ENCODE measurements at regions not wholly inside any gene's neighbourhood (a gene's known extent, or its start where the extent isn't known, plus 50 kb on each side); places are given as distances from the start of the nearest gene placed in this dataset.

DNA sequence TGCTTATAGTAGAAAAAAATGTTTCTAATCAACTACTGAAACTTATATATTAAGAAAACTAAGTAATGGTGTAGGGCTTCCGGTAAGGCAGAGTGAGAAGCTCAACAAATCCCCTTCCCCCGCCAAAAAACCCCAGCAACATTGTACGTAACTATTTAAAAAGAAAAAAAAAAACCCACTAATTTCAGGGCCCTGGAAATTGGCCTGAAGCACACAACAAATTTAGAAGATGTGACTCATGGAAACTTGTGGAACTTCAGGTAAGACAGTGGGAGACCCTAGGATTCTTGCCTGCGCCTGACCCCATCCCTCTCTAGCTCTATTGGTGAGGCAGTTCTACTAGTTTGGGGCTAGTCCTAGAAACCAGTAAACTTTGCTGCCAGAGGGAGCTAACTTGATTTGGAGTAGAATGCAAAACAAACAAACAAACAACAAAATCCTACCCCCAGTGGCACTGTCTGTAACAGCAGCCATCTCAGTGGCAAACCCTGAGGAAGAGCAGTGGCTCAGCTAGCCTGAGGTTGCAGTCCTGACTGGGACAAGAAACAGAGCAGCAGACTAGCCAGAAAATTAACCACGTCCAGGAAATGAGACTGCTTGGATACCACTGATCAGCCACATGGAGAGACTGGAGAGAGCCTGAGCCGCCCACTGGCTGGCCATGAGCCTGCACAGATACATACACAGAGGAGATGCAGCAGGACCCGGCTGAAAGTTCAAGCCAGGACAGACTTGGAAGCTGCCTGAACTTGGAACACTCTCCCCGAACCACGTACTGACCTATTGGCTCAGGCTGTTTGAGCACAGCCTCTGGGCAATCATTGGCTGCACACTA lies 135.1 kb downstream of the TBXT start:
- no peak overlapping the region for H3K4me3 Mint-ChIP-seq
- H3K27ac Mint-ChIP-seq, result no peak overlapping the region
- H3K27me3 Mint-ChIP-seq, result no peaks in the 10 kb centered on the region
- no peak for DNase-seq
- H3K9me3 Mint-ChIP-seq, result peaks cover 5% of the 10 kb centered on the region
- H3K36me3 Mint-ChIP-seq (ENCODE audit: low read depth), result no peaks in the 10 kb centered on the region
- H3K4me1 Mint-ChIP-seq (ENCODE audit: low read depth), result no peaks in the 10 kb centered on the region

DNA sequence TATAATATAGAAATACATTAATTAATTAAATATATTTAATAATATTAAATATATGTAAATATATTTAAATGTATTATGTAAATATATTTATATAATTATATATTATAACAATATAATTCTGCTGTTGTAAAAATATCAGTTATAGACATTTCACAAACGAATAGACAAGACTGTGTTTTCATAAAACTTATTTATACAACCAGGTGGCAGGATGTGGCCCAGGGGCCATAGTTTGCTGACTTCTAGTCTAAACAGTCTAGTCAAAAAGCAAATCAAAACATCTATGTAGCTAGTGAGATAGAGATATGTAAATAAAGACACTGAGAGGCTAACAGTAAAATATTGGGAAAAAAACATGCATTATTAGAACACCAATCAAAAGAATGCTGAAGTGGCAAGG lies 136.4 kb downstream of the TBXT start:
- no peak overlapping the region for H3K4me3 Mint-ChIP-seq
- DNase-seq, result no peak

GRCh38 chr6:166029506-166029905 lies 138.1 kb downstream of the TBXT start:
- no peaks in the 10 kb centered on the region for H3K27me3 Mint-ChIP-seq
- no peaks in the 10 kb centered on the region for H3K36me3 Mint-ChIP-seq (ENCODE audit: low read depth)
- H3K4me1 Mint-ChIP-seq (ENCODE audit: low read depth), result no peaks in the 10 kb centered on the region
- H3K27ac Mint-ChIP-seq, result no peak overlapping the region
- DNase-seq, result no peak
- H3K4me3 Mint-ChIP-seq, result no peak overlapping the region
- peaks cover 2% of the 10 kb centered on the region for H3K9me3 Mint-ChIP-seq

More for the DNA sequence above, 136.4 kb downstream of the TBXT start:
- peaks cover 2% of the 10 kb centered on the region for H3K9me3 Mint-ChIP-seq
- no peaks in the 10 kb centered on the region for H3K4me1 Mint-ChIP-seq (ENCODE audit: low read depth)
- H3K27me3 Mint-ChIP-seq, result no peaks in the 10 kb centered on the region
- no peaks in the 10 kb centered on the region for H3K36me3 Mint-ChIP-seq (ENCODE audit: low read depth)
- no peak overlapping the region for H3K27ac Mint-ChIP-seq

- Mint-ChIP-seq H3K9me3 (peaks cover 2% of the 10 kb centered on the region), H3K36me3 (ENCODE audit: low read depth) (no peaks in the 10 kb centered on the region), H3K4me1 (ENCODE audit: low read depth) (no peaks in the 10 kb centered on the region), H3K27ac (no peak overlapping the region), H3K27me3 (no peaks in the 10 kb centered on the region), H3K4me3 (no peak overlapping the region)
- no peak for DNase-seq
Observed at GRCh38 chr6:166027761-166028160, 139.9 kb downstream of the TBXT start.

- Mint-ChIP-seq H3K36me3 (ENCODE audit: low read depth) (no peaks in the 10 kb centered on the region), H3K9me3 (no peaks in the 10 kb centered on the region), H3K27me3 (no peaks in the 10 kb centered on the region), H3K4me1 (ENCODE audit: low read depth) (no peaks in the 10 kb centered on the region), H3K4me3 (no peak overlapping the region), H3K27ac (no peak overlapping the region)
- no peak for DNase-seq
Observed at GRCh38 chr6:166026586-166027126, 141.0 kb downstream of the TBXT start.

GRCh38 chr6:166025149-166025898 lies 142.3 kb downstream of the TBXT start:
- Mint-ChIP-seq H3K4me1 (ENCODE audit: low read depth) (no peaks in the 10 kb centered on the region), H3K27ac (no peak overlapping the region), H3K27me3 (peaks cover 3% of the 10 kb centered on the region), H3K4me3 (no peak overlapping the region), H3K9me3 (peaks cover 4% of the 10 kb centered on the region), H3K36me3 (ENCODE audit: low read depth) (no peaks in the 10 kb centered on the region)
- DNase-seq, result no peak

DNA sequence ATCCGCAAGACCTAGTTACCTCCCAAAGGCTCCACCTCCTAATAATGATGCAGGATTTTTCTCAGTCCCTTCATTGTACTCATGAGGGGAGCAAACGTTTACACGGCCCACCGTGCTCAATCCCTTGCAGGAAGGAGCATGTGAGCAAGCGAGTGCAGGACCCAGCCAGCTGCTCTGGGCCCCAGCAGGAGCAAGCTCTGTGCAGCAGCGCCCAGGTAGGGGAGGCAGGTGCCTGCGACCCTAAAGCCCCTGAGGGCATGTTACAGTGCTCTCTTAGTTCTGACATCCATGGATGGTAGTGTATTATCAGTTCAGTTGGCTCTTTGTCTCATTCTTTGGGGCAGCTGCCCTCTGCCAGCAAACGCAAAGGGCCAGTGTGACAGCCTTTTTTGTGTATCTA lies 143.4 kb downstream of the TBXT start:
- H3K9me3 Mint-ChIP-seq, result peaks cover 4% of the 10 kb centered on the region
- H3K36me3 Mint-ChIP-seq (ENCODE audit: low read depth), result no peaks in the 10 kb centered on the region
- no peak for DNase-seq
- H3K27ac Mint-ChIP-seq, result no peak overlapping the region
- H3K27me3 Mint-ChIP-seq, result peaks cover 7% of the 10 kb centered on the region
- no peak overlapping the region for H3K4me3 Mint-ChIP-seq
- no peaks in the 10 kb centered on the region for H3K4me1 Mint-ChIP-seq (ENCODE audit: low read depth)

DNA sequence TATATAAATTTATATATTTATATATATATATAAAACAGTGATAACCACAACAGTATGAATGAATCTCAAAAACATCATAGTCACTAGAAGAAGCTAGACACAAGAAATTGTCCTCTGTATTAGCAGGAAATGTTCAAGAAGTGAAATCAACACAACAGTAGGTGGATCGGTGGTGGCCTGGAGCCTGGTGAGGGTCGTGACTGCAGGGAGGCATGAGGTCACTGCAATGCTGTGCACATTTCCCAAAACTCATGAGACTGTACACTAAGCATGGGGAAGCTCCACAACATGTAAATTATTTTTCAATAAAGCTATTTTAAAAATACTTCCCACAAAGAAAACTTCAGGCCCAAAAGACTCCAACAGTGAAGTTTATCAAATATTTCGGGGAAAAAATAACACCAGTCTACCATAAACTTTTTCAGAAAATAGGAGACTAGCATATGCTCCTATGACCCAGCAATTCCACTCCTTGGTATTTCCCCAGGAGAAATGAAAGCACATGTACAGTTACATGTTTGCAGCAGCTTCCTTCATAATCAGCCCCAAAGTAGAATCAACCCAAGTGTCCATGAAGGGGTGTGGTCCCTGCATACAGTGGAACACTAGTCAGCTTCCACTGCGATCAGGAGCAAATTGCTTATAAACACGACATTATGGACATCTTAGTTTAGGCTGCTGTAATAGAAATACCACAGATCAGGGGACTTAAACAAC lies 144.2 kb downstream of the TBXT start:
- H3K36me3 Mint-ChIP-seq (ENCODE audit: low read depth), result no peaks in the 10 kb centered on the region
- no peak overlapping the region for H3K4me3 Mint-ChIP-seq
- no peak overlapping the region for H3K27ac Mint-ChIP-seq
- H3K9me3 Mint-ChIP-seq, result peaks cover 4% of the 10 kb centered on the region
- no peak for DNase-seq
- H3K4me1 Mint-ChIP-seq (ENCODE audit: low read depth), result no peaks in the 10 kb centered on the region
- H3K27me3 Mint-ChIP-seq, result peaks cover 7% of the 10 kb centered on the region

DNA sequence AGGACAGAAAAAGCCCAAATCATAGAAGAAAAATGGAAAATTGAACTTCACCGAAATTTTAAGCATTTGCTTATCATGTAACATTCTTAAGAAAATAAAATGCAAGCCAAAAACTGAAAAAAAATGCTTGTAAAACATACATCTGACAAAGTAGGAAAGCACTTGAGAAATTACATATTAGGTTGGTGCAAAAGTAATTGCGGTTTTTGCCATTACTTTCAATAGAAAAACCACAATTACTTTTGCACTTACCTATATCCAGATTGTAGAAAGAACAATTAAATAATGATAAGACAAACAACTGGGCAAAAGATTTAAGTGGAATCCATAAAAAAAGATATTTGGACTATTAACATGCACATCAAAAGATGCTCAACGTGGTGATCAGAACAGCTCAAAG lies 146.2 kb downstream of the TBXT start:
- H3K36me3 Mint-ChIP-seq (ENCODE audit: low read depth), result no peaks in the 10 kb centered on the region
- DNase-seq, result no peak
- H3K4me1 Mint-ChIP-seq (ENCODE audit: low read depth), result no peaks in the 10 kb centered on the region
- H3K9me3 Mint-ChIP-seq, result peaks cover 15% of the 10 kb centered on the region
- H3K27me3 Mint-ChIP-seq, result peaks cover 7% of the 10 kb centered on the region
- H3K4me3 Mint-ChIP-seq, result no peak overlapping the region
- H3K27ac Mint-ChIP-seq, result no peak overlapping the region

DNA sequence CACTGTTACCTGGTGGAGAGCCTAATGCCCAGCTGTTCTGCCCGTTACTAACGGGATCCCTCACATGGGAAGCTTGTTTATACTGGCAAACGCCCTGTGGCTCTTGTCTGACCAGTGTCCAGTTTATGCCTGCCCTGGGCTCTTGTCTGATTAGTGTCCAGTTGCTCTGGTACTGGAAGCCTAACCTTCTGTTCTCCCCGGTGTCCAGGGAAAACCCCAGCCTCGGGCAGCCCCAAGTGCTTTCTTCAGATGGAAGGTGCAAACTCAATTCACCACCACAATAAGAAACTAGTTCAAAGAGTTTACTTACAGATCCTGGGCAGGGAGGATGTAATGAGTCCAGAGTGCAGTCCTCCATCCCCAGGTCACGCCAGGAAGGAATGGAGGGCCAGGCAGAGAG lies 148.4 kb downstream of the TBXT start:
- H3K36me3 Mint-ChIP-seq (ENCODE audit: low read depth), result no peaks in the 10 kb centered on the region
- peaks cover 18% of the 10 kb centered on the region for H3K9me3 Mint-ChIP-seq
- DNase-seq, result no peak
- no peaks in the 10 kb centered on the region for H3K4me1 Mint-ChIP-seq (ENCODE audit: low read depth)
- H3K27me3 Mint-ChIP-seq, result peaks cover 7% of the 10 kb centered on the region
- H3K4me3 Mint-ChIP-seq, result no peak overlapping the region
- no peak overlapping the region for H3K27ac Mint-ChIP-seq

- no peaks in the 10 kb centered on the region for H3K4me1 Mint-ChIP-seq (ENCODE audit: low read depth)
- no peaks in the 10 kb centered on the region for H3K36me3 Mint-ChIP-seq (ENCODE audit: low read depth)
- H3K27ac Mint-ChIP-seq, result no peak overlapping the region
- H3K9me3 Mint-ChIP-seq, result peaks cover 18% of the 10 kb centered on the region
- H3K27me3 Mint-ChIP-seq, result peaks cover 12% of the 10 kb centered on the region
- no peak overlapping the region for H3K4me3 Mint-ChIP-seq
- DNase-seq, result no peak
Observed at GRCh38 chr6:166017032-166017635, 150.5 kb downstream of the TBXT start.

- no peaks in the 10 kb centered on the region for H3K4me1 Mint-ChIP-seq (ENCODE audit: low read depth)
- H3K36me3 Mint-ChIP-seq (ENCODE audit: low read depth), result no peaks in the 10 kb centered on the region
- peaks cover 27% of the 10 kb centered on the region for H3K27me3 Mint-ChIP-seq
- H3K27ac Mint-ChIP-seq, result no peak overlapping the region
- peaks cover 14% of the 10 kb centered on the region for H3K9me3 Mint-ChIP-seq
- DNase-seq, result no peak
- no peak overlapping the region for H3K4me3 Mint-ChIP-seq
Observed at GRCh38 chr6:166014966-166015365, 152.7 kb downstream of the TBXT start.

GRCh38 chr6:166010136-166010960 lies 157.3 kb downstream of the TBXT start:
- H3K27ac Mint-ChIP-seq, result no peak overlapping the region
- H3K9me3 Mint-ChIP-seq, result no peaks in the 10 kb centered on the region
- DNase-seq, result no peak
- H3K4me3 Mint-ChIP-seq, result no peak overlapping the region
- peaks cover 62% of the 10 kb centered on the region for H3K27me3 Mint-ChIP-seq
- H3K4me1 Mint-ChIP-seq (ENCODE audit: low read depth), result peaks cover 7% of the 10 kb centered on the region
- H3K36me3 Mint-ChIP-seq (ENCODE audit: low read depth), result no peaks in the 10 kb centered on the region
